ENCODE measurements at regions not wholly inside any gene's neighbourhood (a gene's known extent, or its start where the extent isn't known, plus 50 kb on each side); places are given as distances from the start of the nearest gene placed in this dataset.

DNA sequence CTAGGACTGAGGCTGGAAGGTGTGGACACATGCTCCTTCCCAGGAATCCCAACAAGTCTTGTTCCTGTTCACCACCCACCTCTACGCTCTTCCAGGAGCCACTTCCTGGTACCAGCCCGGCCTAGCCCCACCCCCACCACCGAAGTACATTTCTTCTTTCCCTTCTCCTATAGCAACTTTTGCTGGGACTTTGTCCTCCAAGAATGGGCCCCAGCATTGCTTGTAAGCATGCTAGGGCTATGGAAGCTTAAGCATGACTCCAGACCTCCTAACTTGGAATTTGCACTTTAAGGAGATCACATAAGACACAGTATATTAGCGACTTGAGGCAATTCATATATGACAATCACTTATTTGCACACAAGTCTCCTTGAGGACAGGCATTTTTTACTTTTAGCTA, 462.0 kb upstream of the ARID1B start:
- Histone ChIP-seq H3K27me3 (no peaks in the 10 kb centered on the region), H3K9me3 (replicated peaks in 1 of 3) (no peaks in the 10 kb centered on the region), H3K4me1 (replicated peaks in 1 of 2) (no peaks in the 10 kb centered on the region), H3K27ac (no peak overlapping the region), H3K4me3 (no peak overlapping the region), H3K36me3 (replicated peaks in 1 of 2) (no peaks in the 10 kb centered on the region)
- TF ChIP-seq, protein P1, sequence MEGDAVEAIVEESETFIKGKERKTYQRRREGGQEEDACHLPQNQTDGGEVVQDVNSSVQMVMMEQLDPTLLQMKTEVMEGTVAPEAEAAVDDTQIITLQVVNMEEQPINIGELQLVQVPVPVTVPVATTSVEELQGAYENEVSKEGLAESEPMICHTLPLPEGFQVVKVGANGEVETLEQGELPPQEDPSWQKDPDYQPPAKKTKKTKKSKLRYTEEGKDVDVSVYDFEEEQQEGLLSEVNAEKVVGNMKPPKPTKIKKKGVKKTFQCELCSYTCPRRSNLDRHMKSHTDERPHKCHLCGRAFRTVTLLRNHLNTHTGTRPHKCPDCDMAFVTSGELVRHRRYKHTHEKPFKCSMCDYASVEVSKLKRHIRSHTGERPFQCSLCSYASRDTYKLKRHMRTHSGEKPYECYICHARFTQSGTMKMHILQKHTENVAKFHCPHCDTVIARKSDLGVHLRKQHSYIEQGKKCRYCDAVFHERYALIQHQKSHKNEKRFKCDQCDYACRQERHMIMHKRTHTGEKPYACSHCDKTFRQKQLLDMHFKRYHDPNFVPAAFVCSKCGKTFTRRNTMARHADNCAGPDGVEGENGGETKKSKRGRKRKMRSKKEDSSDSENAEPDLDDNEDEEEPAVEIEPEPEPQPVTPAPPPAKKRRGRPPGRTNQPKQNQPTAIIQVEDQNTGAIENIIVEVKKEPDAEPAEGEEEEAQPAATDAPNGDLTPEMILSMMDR (IDR thresholded peaks at IDR 0.05): no peak
- no peak for TF ChIP-seq POLR2A (IDR thresholded peaks at IDR 0.05)
- WGBS, 4 donors: 78 to 89% (median 82%) methylated on average over 4 of the region's 4 CpGs
- DNase-seq: no peak
- intact Hi-C loops (cut with DNase I): no loop called here

GRCh38 chr6:156313037-156313436, 464.1 kb upstream of the ARID1B start:
- TF ChIP-seq, protein P1 (IDR thresholded peaks at IDR 0.05): no peak
- no peak for TF ChIP-seq POLR2A (IDR thresholded peaks at IDR 0.05)
- no peaks in the 10 kb centered on the region for H3K9me3 ChIP-seq (replicated peaks in 1 of 3)

DNA sequence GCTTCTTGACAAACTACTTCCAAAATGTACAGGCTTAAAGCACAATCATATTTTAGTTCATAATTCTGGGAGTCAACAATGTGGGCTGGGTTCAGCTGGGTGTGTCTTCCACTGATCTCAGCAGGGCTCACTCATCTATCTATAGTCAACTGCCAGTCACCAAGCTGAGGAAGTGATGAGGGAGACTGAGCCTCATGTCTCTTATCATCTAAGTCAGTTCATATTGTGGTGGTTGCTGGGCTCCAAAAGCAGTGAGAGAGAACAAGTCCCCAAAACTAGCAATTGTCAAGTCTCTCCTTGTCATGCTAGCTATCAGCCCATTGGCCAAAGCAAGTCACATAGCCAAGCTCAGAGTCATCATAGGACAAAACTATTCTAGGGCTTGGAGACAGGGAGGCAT, 465.9 kb upstream of the ARID1B start:
- intact Hi-C loops (cut with DNase I): no loop called here
- no peaks in the 10 kb centered on the region for H3K36me3 ChIP-seq (replicated peaks in 1 of 2)
- no peak overlapping the region for H3K27ac ChIP-seq
- no peaks in the 10 kb centered on the region for H3K27me3 ChIP-seq
- TF ChIP-seq POLR2A (IDR thresholded peaks at IDR 0.05): no peak
- TF ChIP-seq, protein P1 (IDR thresholded peaks at IDR 0.05): no peak
- no peak for DNase-seq
- H3K4me1 ChIP-seq (replicated peaks in 1 of 2): no peaks in the 10 kb centered on the region
- H3K4me3 ChIP-seq: no peak overlapping the region
- H3K9me3 ChIP-seq (replicated peaks in 1 of 3): no peaks in the 10 kb centered on the region

More at GRCh38 chr6:156313037-156313436, 464.1 kb upstream of the ARID1B start:
- Histone ChIP-seq H3K4me1 (replicated peaks in 1 of 2) (no peaks in the 10 kb centered on the region), H3K4me3 (no peak overlapping the region), H3K36me3 (replicated peaks in 1 of 2) (no peaks in the 10 kb centered on the region), H3K27ac (no peak overlapping the region), H3K27me3 (no peaks in the 10 kb centered on the region)
- 75 to 88% (median 87%) methylated on average over 3 of the region's 3 CpGs for WGBS, 4 donors
- DNase-seq: no peak
- intact Hi-C loops (cut with DNase I): no loop called here

- Histone ChIP-seq H3K27ac (no peak overlapping the region), H3K4me1 (replicated peaks in 1 of 2) (no peaks in the 10 kb centered on the region), H3K9me3 (replicated peaks in 1 of 3) (no peaks in the 10 kb centered on the region), H3K4me3 (no peak overlapping the region), H3K27me3 (no peaks in the 10 kb centered on the region), H3K36me3 (replicated peaks in 1 of 2) (no peaks in the 10 kb centered on the region)
- no peak for DNase-seq
- TF ChIP-seq, protein P1 (IDR thresholded peaks at IDR 0.05): no peak
- no peak for TF ChIP-seq POLR2A (IDR thresholded peaks at IDR 0.05)
- 65 to 80% (median 76%) methylated on average over 6 of the region's 6 CpGs for WGBS, 4 donors
- intact Hi-C loops (cut with DNase I): no loop called here
These were observed 466.5 kb upstream of the ARID1B start for GRCh38 chr6:156310701-156311100.
